ENCODE measurements at regions not wholly inside any gene's neighbourhood (a gene's known extent, or its start where the extent isn't known, plus 50 kb on each side); places are given as distances from the start of the nearest gene placed in this dataset.

DNA sequence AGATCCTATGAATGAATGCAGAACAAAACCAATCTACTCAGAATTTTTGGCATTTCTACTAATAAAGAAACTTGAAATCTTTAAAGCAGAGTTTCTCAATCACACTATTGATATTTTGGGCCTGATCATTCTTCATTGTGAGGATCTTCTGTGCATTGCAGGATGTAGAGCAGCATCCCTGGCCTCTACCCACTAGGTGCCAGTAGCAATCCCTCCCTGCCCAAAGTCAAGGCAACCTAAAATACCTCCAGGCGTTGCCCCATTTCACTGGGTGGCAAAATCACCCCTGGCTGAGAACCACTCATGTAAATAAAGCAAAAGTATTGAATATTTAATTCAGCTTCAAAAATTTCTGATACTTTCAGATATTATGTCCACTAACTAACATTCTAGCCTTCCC is 213.0 kb downstream of the SP3 start:
- Histone ChIP-seq H3K4me2 (ENCODE audit: low read length) (no peak overlapping the region), H3K79me2 (replicated peaks; ENCODE audit: insufficient read depth, low read length) (no peaks in the 10 kb centered on the region), H3K9me3 (ENCODE audit: low read length) (no peaks in the 10 kb centered on the region), H4K20me1 (ENCODE audit: insufficient read depth) (no peaks in the 10 kb centered on the region), H2AFZ (ENCODE audit: low read depth, low read length) (no peak overlapping the region), H3K27ac (ENCODE audit: low read length) (no peak overlapping the region), H3K9ac (ENCODE audit: low read length) (no peak overlapping the region), H3F3A (ENCODE audit: insufficient read depth, low read length, poor library complexity, severe bottlenecking) (no peaks in the 10 kb centered on the region), H3K36me3 (ENCODE audit: insufficient read depth, low read length) (no peaks in the 10 kb centered on the region), H3K4me3 (ENCODE audit: low read length) (no peak overlapping the region), H3K27me3 (ENCODE audit: insufficient read depth, low read depth, low read length) (no peaks in the 10 kb centered on the region), H3K9me2 (ENCODE audit: insufficient read depth, low read length) (no peaks in the 10 kb centered on the region)
- TF ChIP-seq, protein P1, sequence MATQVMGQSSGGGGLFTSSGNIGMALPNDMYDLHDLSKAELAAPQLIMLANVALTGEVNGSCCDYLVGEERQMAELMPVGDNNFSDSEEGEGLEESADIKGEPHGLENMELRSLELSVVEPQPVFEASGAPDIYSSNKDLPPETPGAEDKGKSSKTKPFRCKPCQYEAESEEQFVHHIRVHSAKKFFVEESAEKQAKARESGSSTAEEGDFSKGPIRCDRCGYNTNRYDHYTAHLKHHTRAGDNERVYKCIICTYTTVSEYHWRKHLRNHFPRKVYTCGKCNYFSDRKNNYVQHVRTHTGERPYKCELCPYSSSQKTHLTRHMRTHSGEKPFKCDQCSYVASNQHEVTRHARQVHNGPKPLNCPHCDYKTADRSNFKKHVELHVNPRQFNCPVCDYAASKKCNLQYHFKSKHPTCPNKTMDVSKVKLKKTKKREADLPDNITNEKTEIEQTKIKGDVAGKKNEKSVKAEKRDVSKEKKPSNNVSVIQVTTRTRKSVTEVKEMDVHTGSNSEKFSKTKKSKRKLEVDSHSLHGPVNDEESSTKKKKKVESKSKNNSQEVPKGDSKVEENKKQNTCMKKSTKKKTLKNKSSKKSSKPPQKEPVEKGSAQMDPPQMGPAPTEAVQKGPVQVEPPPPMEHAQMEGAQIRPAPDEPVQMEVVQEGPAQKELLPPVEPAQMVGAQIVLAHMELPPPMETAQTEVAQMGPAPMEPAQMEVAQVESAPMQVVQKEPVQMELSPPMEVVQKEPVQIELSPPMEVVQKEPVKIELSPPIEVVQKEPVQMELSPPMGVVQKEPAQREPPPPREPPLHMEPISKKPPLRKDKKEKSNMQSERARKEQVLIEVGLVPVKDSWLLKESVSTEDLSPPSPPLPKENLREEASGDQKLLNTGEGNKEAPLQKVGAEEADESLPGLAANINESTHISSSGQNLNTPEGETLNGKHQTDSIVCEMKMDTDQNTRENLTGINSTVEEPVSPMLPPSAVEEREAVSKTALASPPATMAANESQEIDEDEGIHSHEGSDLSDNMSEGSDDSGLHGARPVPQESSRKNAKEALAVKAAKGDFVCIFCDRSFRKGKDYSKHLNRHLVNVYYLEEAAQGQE (IDR thresholded peaks at IDR 0.05; ENCODE audit: borderline replicate concordance), result no peak
- TF ChIP-seq MXI1 (conservative IDR thresholded peaks at IDR 0.05; ENCODE audit: poor library complexity, severe bottlenecking) (no peak), EZH2 (IDR thresholded peaks at IDR 0.05; ENCODE audit: borderline replicate concordance, insufficient read depth, low read length, poor library complexity, severe bottlenecking) (no peak), POLR2AphosphoS5 (IDR thresholded peaks at IDR 0.05) (no peak), EP300 (conservative IDR thresholded peaks at IDR 0.05; ENCODE audit: poor library complexity, severe bottlenecking) (no peak), RAD21 (conservative IDR thresholded peaks at IDR 0.05) (no peak), SMC3 (conservative IDR thresholded peaks at IDR 0.05; ENCODE audit: poor library complexity) (no peak), TAF1 (IDR thresholded peaks at IDR 0.05; ENCODE audit: low read depth) (no peak)
- TF ChIP-seq, protein P2, sequence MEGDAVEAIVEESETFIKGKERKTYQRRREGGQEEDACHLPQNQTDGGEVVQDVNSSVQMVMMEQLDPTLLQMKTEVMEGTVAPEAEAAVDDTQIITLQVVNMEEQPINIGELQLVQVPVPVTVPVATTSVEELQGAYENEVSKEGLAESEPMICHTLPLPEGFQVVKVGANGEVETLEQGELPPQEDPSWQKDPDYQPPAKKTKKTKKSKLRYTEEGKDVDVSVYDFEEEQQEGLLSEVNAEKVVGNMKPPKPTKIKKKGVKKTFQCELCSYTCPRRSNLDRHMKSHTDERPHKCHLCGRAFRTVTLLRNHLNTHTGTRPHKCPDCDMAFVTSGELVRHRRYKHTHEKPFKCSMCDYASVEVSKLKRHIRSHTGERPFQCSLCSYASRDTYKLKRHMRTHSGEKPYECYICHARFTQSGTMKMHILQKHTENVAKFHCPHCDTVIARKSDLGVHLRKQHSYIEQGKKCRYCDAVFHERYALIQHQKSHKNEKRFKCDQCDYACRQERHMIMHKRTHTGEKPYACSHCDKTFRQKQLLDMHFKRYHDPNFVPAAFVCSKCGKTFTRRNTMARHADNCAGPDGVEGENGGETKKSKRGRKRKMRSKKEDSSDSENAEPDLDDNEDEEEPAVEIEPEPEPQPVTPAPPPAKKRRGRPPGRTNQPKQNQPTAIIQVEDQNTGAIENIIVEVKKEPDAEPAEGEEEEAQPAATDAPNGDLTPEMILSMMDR (IDR thresholded peaks at IDR 0.05; ENCODE audit: poor library complexity, severe bottlenecking), result no peak

DNA sequence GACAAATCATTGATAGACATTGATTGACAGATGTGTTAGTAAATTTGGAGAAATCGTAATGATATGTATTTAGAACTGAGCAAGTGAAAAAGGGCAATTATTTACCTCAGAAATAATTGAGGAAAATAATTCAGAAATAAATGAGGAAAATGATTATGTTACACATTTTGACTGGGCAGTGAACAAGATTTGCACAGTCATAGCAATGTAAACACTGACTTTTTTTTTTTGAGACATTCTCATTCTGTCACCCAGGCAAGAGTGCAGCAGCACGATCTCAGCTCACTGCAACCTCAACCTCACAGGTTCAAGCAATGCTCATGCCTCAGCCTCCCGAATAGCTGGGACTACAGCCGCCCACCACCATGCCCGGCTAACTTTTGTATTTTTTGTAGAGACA is 211.7 kb downstream of the SP3 start:
- no peak overlapping the region for H3K4me3 ChIP-seq (ENCODE audit: low read length)
- H4K20me1 ChIP-seq (ENCODE audit: insufficient read depth), result no peaks in the 10 kb centered on the region
- H3K27ac ChIP-seq (ENCODE audit: low read length), result no peak overlapping the region
- TF ChIP-seq, protein P1 (IDR thresholded peaks at IDR 0.05; ENCODE audit: borderline replicate concordance), result no peak
- TF ChIP-seq TAF1 (IDR thresholded peaks at IDR 0.05; ENCODE audit: low read depth), result no peak
- TF ChIP-seq SMC3 (conservative IDR thresholded peaks at IDR 0.05; ENCODE audit: poor library complexity), result no peak
- no peak for TF ChIP-seq RAD21 (conservative IDR thresholded peaks at IDR 0.05)
- no peak for TF ChIP-seq EZH2 (IDR thresholded peaks at IDR 0.05; ENCODE audit: borderline replicate concordance, insufficient read depth, low read length, poor library complexity, severe bottlenecking)
- no peak for TF ChIP-seq EP300 (conservative IDR thresholded peaks at IDR 0.05; ENCODE audit: poor library complexity, severe bottlenecking)
- TF ChIP-seq, protein P2 (IDR thresholded peaks at IDR 0.05; ENCODE audit: poor library complexity, severe bottlenecking), result no peak
- TF ChIP-seq POLR2AphosphoS5 (IDR thresholded peaks at IDR 0.05), result no peak
- TF ChIP-seq MXI1 (conservative IDR thresholded peaks at IDR 0.05; ENCODE audit: poor library complexity, severe bottlenecking), result no peak
- no peaks in the 10 kb centered on the region for H3K9me2 ChIP-seq (ENCODE audit: insufficient read depth, low read length)
- no peaks in the 10 kb centered on the region for H3K27me3 ChIP-seq (ENCODE audit: insufficient read depth, low read depth, low read length)
- no peaks in the 10 kb centered on the region for H3K36me3 ChIP-seq (ENCODE audit: insufficient read depth, low read length)
- H2AFZ ChIP-seq (ENCODE audit: low read depth, low read length), result no peak overlapping the region
- H3K79me2 ChIP-seq (replicated peaks; ENCODE audit: insufficient read depth, low read length), result no peaks in the 10 kb centered on the region
- H3F3A ChIP-seq (ENCODE audit: insufficient read depth, low read length, poor library complexity, severe bottlenecking), result no peaks in the 10 kb centered on the region
- H3K9ac ChIP-seq (ENCODE audit: low read length), result no peak overlapping the region
- no peak overlapping the region for H3K4me2 ChIP-seq (ENCODE audit: low read length)
- H3K9me3 ChIP-seq (ENCODE audit: low read length), result no peaks in the 10 kb centered on the region

Data from neural cell (in vitro differentiated cells).